CD4-positive, alpha-beta T cell (primary cell): ENCODE measurements at regions not wholly inside any gene's neighbourhood (a gene's known extent, or its start where the extent isn't known, plus 50 kb on each side); places are given as distances from the start of the nearest gene placed in this dataset.

Source experiments
- ATAC-seq: fragments of 200-7000 bp; cut with Tn5 transposase; one replicate; pipeline ENCODE4 v1.10.0; 2022; ENCODE audit warnings: mild to moderate bottlenecking; ENCODE audit not compliant: poor library complexity
- CTCF ChIA-PET: fragments of 350-600 bp; sonication (Branson Sonifier 250); formaldehyde crosslinking; loops from one replicate; lab custom pipeline; 2021; ENCODE audit warnings: antibody characterized with exemption, inconsistent platforms; lab: Charles Lee
- POLR2A ChIA-PET: fragments of 350-600 bp; sonication (Branson Sonifier 250); formaldehyde crosslinking; loops from one replicate; lab custom pipeline; 2021; ENCODE audit warnings: antibody characterized with exemption, inconsistent platforms; lab: Charles Lee
- DNase-seq, 14 experiments: peaks; one replicate each; pipeline ENCODE4 v3.0.0-alpha.2; 2013 to 2020; ENCODE audit warnings: mixed read lengths in 2 of 14
- H3K27ac ChIP-seq, 2 donors: one replicate each; pipeline versions ENCODE4 v1.5.1 to v1.7.0; 2013; ENCODE audit warnings: low read length in 2 of 2, low read depth in 1 of 2, mild to moderate bottlenecking in 1 of 2
- H3K27me3 ChIP-seq, 2 experiments: 1 replicate in 1 of 2; 2 replicates in 1 of 2; pipeline versions ENCODE4 v1.6.1 to v1.7.0; 2013; ENCODE audit warnings: low read length in 2 of 2, control low read depth in 1 of 2, mild to moderate bottlenecking in 1 of 2, moderate library complexity in 1 of 2; ENCODE audit not compliant: insufficient read depth in 2 of 2, control insufficient read depth in 1 of 2
- H3K36me3 ChIP-seq: one replicate; pipeline ENCODE4 v1.6.1; 2013; ENCODE audit warnings: low read length, control low read depth; ENCODE audit not compliant: insufficient read depth
- H3K4me1 ChIP-seq: one replicate; pipeline ENCODE4 v1.6.1; 2013; ENCODE audit warnings: low read length, control low read depth; ENCODE audit not compliant: insufficient read depth
- H3K4me3 ChIP-seq: one replicate; pipeline ENCODE4 v1.5.1; 2013; ENCODE audit warnings: mild to moderate bottlenecking, low read length, moderate library complexity
- H3K9me3 ChIP-seq, 2 experiments: 1 replicate in 1 of 2; 2 replicates in 1 of 2; pipeline versions ENCODE4 v1.6.1 to v1.7.0; 2013; ENCODE audit warnings: low read length in 2 of 2, mild to moderate bottlenecking in 2 of 2, control low read depth in 1 of 2, moderate library complexity in 1 of 2; ENCODE audit not compliant: control insufficient read depth in 1 of 2, insufficient read depth in 1 of 2
- H3K27ac Mint-ChIP-seq: one replicate; pipeline ENCODE4 v1.8.0; 2020; ENCODE audit warnings: mixed read lengths
- H3K27me3 Mint-ChIP-seq: one replicate; pipeline ENCODE4 v1.8.0; 2021; ENCODE audit warnings: mixed read lengths
- H3K36me3 Mint-ChIP-seq: one replicate; pipeline ENCODE4 v1.8.0; 2021; ENCODE audit warnings: low read depth, mixed read lengths
- H3K4me1 Mint-ChIP-seq: one replicate; pipeline ENCODE4 v1.8.0; 2021; ENCODE audit warnings: low read depth, mixed read lengths
- H3K4me3 Mint-ChIP-seq: one replicate; pipeline ENCODE4 v1.8.0; 2020; ENCODE audit warnings: mild to moderate bottlenecking, mixed read lengths
- H3K9me3 Mint-ChIP-seq: one replicate; pipeline ENCODE4 v1.8.0; 2020; ENCODE audit warnings: mixed read lengths
- intact Hi-C, 2 experiments: fragments of 100-400 bp; cut with DNase I in 1 of 2; cut with micrococcal nuclease in 1 of 2; formaldehyde crosslinking; loops; one replicate each; pipeline versions ENCODE4 v1.15.1 to v1.9.0; 2023 to 2025; cut with DNase I, micrococcal nuclease
- TF ChIP-seq, protein P1 (sequence below): fragments of 200-600 bp; IDR thresholded peaks from one replicate; pipeline ENCODE4 v1.8.0; 2022; ENCODE audit warnings: antibody characterized with exemption, mild to moderate bottlenecking

GRCh38 chr3:78174821-78175220, 1134.9 kb downstream of the ROBO2 start:
- H3K36me3 Mint-ChIP-seq = no peaks in the 10 kb centered on the region
- no peaks in the 10 kb centered on the region for H3K27me3 Mint-ChIP-seq
- CTCF ChIA-PET = no interaction called here
- intact Hi-C loops = no loop called here
- TF ChIP-seq, protein P1, sequence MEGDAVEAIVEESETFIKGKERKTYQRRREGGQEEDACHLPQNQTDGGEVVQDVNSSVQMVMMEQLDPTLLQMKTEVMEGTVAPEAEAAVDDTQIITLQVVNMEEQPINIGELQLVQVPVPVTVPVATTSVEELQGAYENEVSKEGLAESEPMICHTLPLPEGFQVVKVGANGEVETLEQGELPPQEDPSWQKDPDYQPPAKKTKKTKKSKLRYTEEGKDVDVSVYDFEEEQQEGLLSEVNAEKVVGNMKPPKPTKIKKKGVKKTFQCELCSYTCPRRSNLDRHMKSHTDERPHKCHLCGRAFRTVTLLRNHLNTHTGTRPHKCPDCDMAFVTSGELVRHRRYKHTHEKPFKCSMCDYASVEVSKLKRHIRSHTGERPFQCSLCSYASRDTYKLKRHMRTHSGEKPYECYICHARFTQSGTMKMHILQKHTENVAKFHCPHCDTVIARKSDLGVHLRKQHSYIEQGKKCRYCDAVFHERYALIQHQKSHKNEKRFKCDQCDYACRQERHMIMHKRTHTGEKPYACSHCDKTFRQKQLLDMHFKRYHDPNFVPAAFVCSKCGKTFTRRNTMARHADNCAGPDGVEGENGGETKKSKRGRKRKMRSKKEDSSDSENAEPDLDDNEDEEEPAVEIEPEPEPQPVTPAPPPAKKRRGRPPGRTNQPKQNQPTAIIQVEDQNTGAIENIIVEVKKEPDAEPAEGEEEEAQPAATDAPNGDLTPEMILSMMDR = no peak
- H3K27me3 ChIP-seq = no peaks in the 10 kb centered on the region
- DNase-seq (no peak), ATAC-seq (no peak)
- H3K4me1 ChIP-seq = no peaks in the 10 kb centered on the region
- no peak overlapping the region for H3K4me3 Mint-ChIP-seq
- POLR2A ChIA-PET = interaction anchor here (0.6 kb wide), 1 partner anchor 146 kb away, joined by 3 read pairs; no protein-coding TSS in a partner anchor
- no peaks in the 10 kb centered on the region for H3K4me1 Mint-ChIP-seq
- no peak overlapping the region for H3K27ac Mint-ChIP-seq
- H3K4me3 ChIP-seq = no peak overlapping the region
- no peaks in the 10 kb centered on the region for H3K36me3 ChIP-seq
- H3K9me3 ChIP-seq = peaks cover 0 to 8% of the 10 kb centered on the region in 2 experiments
- H3K9me3 Mint-ChIP-seq = peaks cover 14% of the 10 kb centered on the region
- no peak overlapping the region for H3K27ac ChIP-seq

- peaks cover 20% of the 10 kb centered on the region for H3K9me3 Mint-ChIP-seq
- no peaks in the 10 kb centered on the region for H3K36me3 ChIP-seq
- H3K4me3 Mint-ChIP-seq = no peak overlapping the region
Observed at GRCh38 chr3:78176869-78177268, 1137.0 kb downstream of the ROBO2 start.

GRCh38 chr3:78177780-78178179, 1137.9 kb downstream of the ROBO2 start:
- Histone ChIP-seq H3K36me3 (no peaks in the 10 kb centered on the region), H3K9me3 (no peaks in the 10 kb centered on the region), H3K4me3 (no peak overlapping the region), H3K27me3 (no peaks in the 10 kb centered on the region), H3K27ac (no peak overlapping the region), H3K4me1 (no peaks in the 10 kb centered on the region)
- no peak for DNase-seq
- Mint-ChIP-seq H3K27ac (no peak overlapping the region), H3K36me3 (no peaks in the 10 kb centered on the region), H3K27me3 (no peaks in the 10 kb centered on the region), H3K9me3 (peaks cover 17% of the 10 kb centered on the region), H3K4me1 (no peaks in the 10 kb centered on the region), H3K4me3 (no peak overlapping the region)
- no peak for ATAC-seq
- POLR2A ChIA-PET = no interaction called here
- CTCF ChIA-PET = no interaction called here
- intact Hi-C loops = no loop called here
- TF ChIP-seq, protein P1 = no peak

More at GRCh38 chr3:78176869-78177268, 1137.0 kb downstream of the ROBO2 start:
- Mint-ChIP-seq H3K27ac (no peak overlapping the region), H3K27me3 (no peaks in the 10 kb centered on the region), H3K36me3 (no peaks in the 10 kb centered on the region), H3K4me1 (no peaks in the 10 kb centered on the region)
- CTCF ChIA-PET = no interaction called here
- Histone ChIP-seq H3K4me3 (no peak overlapping the region), H3K4me1 (no peaks in the 10 kb centered on the region), H3K27me3 (no peaks in the 10 kb centered on the region), H3K27ac (no peak overlapping the region), H3K9me3 (peaks cover 0 to under 1% of the 10 kb centered on the region in 2 experiments)
- intact Hi-C loops = no loop called here
- ATAC-seq (no peak), DNase-seq (no peak)
- POLR2A ChIA-PET = no interaction called here
- TF ChIP-seq, protein P1 = no peak
